HCT116 (cell line): ENCODE measurements at regions not wholly inside any gene's neighbourhood (a gene's known extent, or its start where the extent isn't known, plus 50 kb on each side); places are given as distances from the start of the nearest gene placed in this dataset.

Experiments used
- ATAC-seq: fragments of 200-7000 bp; cut with Tn5 transposase; 2 replicates; pipeline ENCODE4 v1.9.1; 2020; ENCODE audit warnings: mild to moderate bottlenecking, moderate library complexity
- BruUV-seq: library from RNA; stranded (reverse); fragments of 400-500 nt; replicated peaks from 2 replicates; lab custom pipeline; 2021; lab: Mats Ljungman, UMichigan
- CTCF ChIA-PET: fragments of 300-600 bp; sonication (Branson Sonifier 250); formaldehyde crosslinking; loops from one replicate; lab custom pipeline; 2021; ENCODE audit warnings: antibody characterized with exemption; lab: Charles Lee
- POLR2A ChIA-PET: fragments of 300-600, 350-600 bp; sonication (Branson Sonifier 250); formaldehyde crosslinking; loops from one replicate; lab custom pipeline; 2021; ENCODE audit warnings: antibody characterized with exemption; lab: Charles Lee
- RAD21 ChIA-PET, 2 experiments: fragments of 300-600 bp; sonication (Branson Sonifier 250); formaldehyde crosslinking; loops; one replicate each; lab custom pipeline; 2023; ENCODE audit warnings: low total read pairs in 2 of 2; ENCODE audit not compliant: uncharacterized antibody in 2 of 2, unreplicated experiment in 2 of 2, low non-redundant PET in 1 of 2; lab: Charles Lee
- DNase-seq: peaks from one replicate; pipeline ENCODE4 v3.0.0-alpha.2; 2010; ENCODE audit warnings: low read depth, low spot score
- H2AFZ ChIP-seq: fragments of 200-600 bp; shearing (Covaris generic), sonication (generic); 2 replicates; pipeline ENCODE4 v1.6.1; 2017; ENCODE audit warnings: low read depth, mixed run types, mixed read lengths, antibody characterized with exemption, low read length; ENCODE audit not compliant: poor library complexity, severe bottlenecking
- H3K27ac ChIP-seq: 2 replicates; pipeline ENCODE4 v1.5.1; 2012; ENCODE audit warnings: low read depth, low read length
- H3K27me3 ChIP-seq: fragments of 200-600 bp; sonication (generic); 2 replicates; pipeline ENCODE4 v1.6.1; 2016; ENCODE audit warnings: mixed run types, low read length, mixed read lengths; ENCODE audit not compliant: insufficient read depth
- H3K36me3 ChIP-seq, 2 experiments: fragments of 200-500 bp in 1 of 2; fragments of 200-600 bp in 1 of 2; sonication (Bioruptor generic) in 1 of 2; sonication (generic) in 1 of 2; 2 replicates each; pipeline versions ENCODE4 v1.5.1 to v1.6.1; 2014 to 2016; ENCODE audit warnings: low read length in 2 of 2, inconsistent platforms in 1 of 2, mixed read lengths in 1 of 2, mixed run types in 1 of 2; ENCODE audit not compliant: insufficient read depth in 2 of 2, control insufficient read depth in 1 of 2
- H3K4me1 ChIP-seq, 2 experiments: fragments of 200-600 bp in 1 of 2; sonication (generic) in 1 of 2; 2 replicates each; pipeline versions ENCODE4 v1.5.1 to v1.6.1; 2012 to 2017; ENCODE audit warnings: low read length in 2 of 2, inconsistent platforms in 1 of 2, mild to moderate bottlenecking in 1 of 2, mixed read lengths in 1 of 2, mixed run types in 1 of 2, moderate library complexity in 1 of 2; ENCODE audit not compliant: insufficient read depth in 2 of 2, control insufficient read depth in 1 of 2
- H3K4me2 ChIP-seq: fragments of 200-600 bp; sonication (generic); 2 replicates; pipeline ENCODE4 v1.6.1; 2017; ENCODE audit warnings: mixed run types, low read length, mixed read lengths
- H3K4me3 ChIP-seq, 2 experiments: fragments of 200-600 bp in 1 of 2; sonication (generic) in 1 of 2; replicated peaks in 1 of 2; 2 replicates each; pipeline ENCODE4 v1.5.1; 2011 to 2016; ENCODE audit warnings: low read length in 2 of 2, control low read depth in 1 of 2, low read depth in 1 of 2, mild to moderate bottlenecking in 1 of 2, mixed read lengths in 1 of 2, mixed run types in 1 of 2
- H3K79me2 ChIP-seq: fragments of 200-600 bp; sonication (generic); 2 replicates; pipeline ENCODE4 v1.6.1; 2017; ENCODE audit warnings: mild to moderate bottlenecking, mixed run types, low read length, moderate library complexity, mixed read lengths; ENCODE audit not compliant: insufficient read depth
- H3K9ac ChIP-seq: fragments of 200-600 bp; sonication (generic); 2 replicates; pipeline ENCODE4 v1.6.1; 2016; ENCODE audit warnings: low read length, mixed read lengths
- H3K9me2 ChIP-seq: fragments of 200-600 bp; sonication (generic), shearing (Covaris generic); 2 replicates; pipeline ENCODE4 v1.6.1; 2017; ENCODE audit warnings: mixed run types, mild to moderate bottlenecking, moderate library complexity; ENCODE audit not compliant: insufficient read depth
- H3K9me3 ChIP-seq, 2 experiments: fragments of 200-500 bp in 1 of 2; fragments of 200-600 bp in 1 of 2; sonication (Bioruptor generic) in 1 of 2; sonication (generic) in 1 of 2; 2 replicates each; pipeline ENCODE4 v1.6.1; 2014 to 2017; ENCODE audit warnings: low read length in 2 of 2, mixed read lengths in 2 of 2, inconsistent platforms in 1 of 2, low read depth in 1 of 2, mild to moderate bottlenecking in 1 of 2, mixed run types in 1 of 2, moderate library complexity in 1 of 2; ENCODE audit not compliant: control insufficient read depth in 1 of 2, insufficient read depth in 1 of 2
- H4K20me1 ChIP-seq: fragments of 200-600 bp; sonication (generic), shearing (Covaris generic); 2 replicates; pipeline ENCODE4 v1.6.1; 2017; ENCODE audit warnings: mixed run types, mild to moderate bottlenecking, moderate library complexity; ENCODE audit not compliant: insufficient read depth
- ATF3 ChIP-seq: IDR thresholded peaks from 2 replicates; pipeline ENCODE4 v1.6.1; 2012
- CBX3 ChIP-seq: IDR thresholded peaks from 2 replicates; pipeline ENCODE4 v1.6.1; 2012; ENCODE audit warnings: low read depth
- CTCF ChIP-seq, 3 experiments: fragments of 200-600 bp in 1 of 3; sonication (generic) in 1 of 3; IDR thresholded peaks in 2 of 3; conservative IDR thresholded peaks in 1 of 3; 2 replicates each; pipeline ENCODE4 v1.5.1; 2012 to 2017; ENCODE audit warnings: low read depth in 2 of 3, low read length in 2 of 3, antibody characterized with exemption in 1 of 3, borderline replicate concordance in 1 of 3, control low read depth in 1 of 3, mild to moderate bottlenecking in 1 of 3, mixed read lengths in 1 of 3, mixed run types in 1 of 3, moderate library complexity in 1 of 3; ENCODE audit not compliant: insufficient read depth in 1 of 3
- EGR1 ChIP-seq: IDR thresholded peaks from 2 replicates; pipeline ENCODE4 v1.6.1; 2012; ENCODE audit warnings: low read depth
- EZH2phosphoT487 ChIP-seq: fragments of 200-600 bp; IDR thresholded peaks from 2 replicates; pipeline ENCODE4 v1.6.1; 2018; ENCODE audit warnings: antibody characterized with exemption, borderline replicate concordance
- FOSL1 ChIP-seq: IDR thresholded peaks from 2 replicates; pipeline ENCODE4 v1.6.1; 2012; ENCODE audit warnings: low read depth
- JUND ChIP-seq: IDR thresholded peaks from 2 replicates; pipeline ENCODE4 v1.6.1; 2012
- POLR2A ChIP-seq: IDR thresholded peaks from 2 replicates; pipeline ENCODE4 v1.7.0; 2011; ENCODE audit warnings: borderline replicate concordance; ENCODE audit not compliant: insufficient read depth, insufficient read length; ENCODE audit errors: extremely low read depth
- POLR2AphosphoS5 ChIP-seq: IDR thresholded peaks from 2 replicates; pipeline ENCODE4 v1.6.1; 2011; ENCODE audit warnings: mild to moderate bottlenecking, low read depth, low read length, moderate library complexity
- RAD21 ChIP-seq: IDR thresholded peaks from 2 replicates; pipeline ENCODE4 v1.6.1; 2012; ENCODE audit warnings: low read depth, mild to moderate bottlenecking
- SIN3A ChIP-seq: IDR thresholded peaks from 2 replicates; pipeline ENCODE4 v1.6.1; 2012; ENCODE audit warnings: low read depth
- SP1 ChIP-seq: IDR thresholded peaks from 2 replicates; pipeline ENCODE4 v1.6.1; 2012; ENCODE audit warnings: low read depth
- SRF ChIP-seq: IDR thresholded peaks from 2 replicates; pipeline ENCODE4 v1.6.1; 2012; ENCODE audit warnings: low read depth
- intact Hi-C: fragments of 100-400 bp; cut with micrococcal nuclease; formaldehyde crosslinking; loops from 2 replicates; pipeline ENCODE4 v1.10.0; 2022
- TF ChIP-seq, protein P1 (sequence below): IDR thresholded peaks from 2 replicates; pipeline ENCODE4 v1.6.1; 2011; ENCODE audit warnings: mild to moderate bottlenecking, low read length, moderate library complexity; ENCODE audit not compliant: insufficient replicate concordance; ENCODE audit errors: extremely low read depth

GRCh38 chrX:10042055-10042454 lies 74.9 kb downstream of the CLDN34 start:
- H2AFZ ChIP-seq: no peak overlapping the region
- H4K20me1 ChIP-seq: no peaks in the 10 kb centered on the region
- no peaks in the 10 kb centered on the region for H3K36me3 ChIP-seq
- no peak overlapping the region for H3K4me3 ChIP-seq
- DNase-seq (no peak), ATAC-seq (no peak)
- POLR2A ChIA-PET: no interaction called here
- CTCF ChIA-PET: interaction anchor here (0.6 kb wide), 1 partner anchor 176 kb away, joined by 3 read pairs; no protein-coding TSS in a partner anchor
- intact Hi-C loops: no loop called here
- H3K9me2 ChIP-seq: no peaks in the 10 kb centered on the region
- H3K4me2 ChIP-seq: no peak overlapping the region
- H3K9ac ChIP-seq: no peak overlapping the region
- H3K79me2 ChIP-seq: no peaks in the 10 kb centered on the region
- RAD21 ChIA-PET: no interaction called here
- H3K27me3 ChIP-seq: no peaks in the 10 kb centered on the region
- no TSS peak for BruUV-seq
- no peak for TF ChIP-seq JUND
- no peak for TF ChIP-seq POLR2A
- TF ChIP-seq, protein P1, sequence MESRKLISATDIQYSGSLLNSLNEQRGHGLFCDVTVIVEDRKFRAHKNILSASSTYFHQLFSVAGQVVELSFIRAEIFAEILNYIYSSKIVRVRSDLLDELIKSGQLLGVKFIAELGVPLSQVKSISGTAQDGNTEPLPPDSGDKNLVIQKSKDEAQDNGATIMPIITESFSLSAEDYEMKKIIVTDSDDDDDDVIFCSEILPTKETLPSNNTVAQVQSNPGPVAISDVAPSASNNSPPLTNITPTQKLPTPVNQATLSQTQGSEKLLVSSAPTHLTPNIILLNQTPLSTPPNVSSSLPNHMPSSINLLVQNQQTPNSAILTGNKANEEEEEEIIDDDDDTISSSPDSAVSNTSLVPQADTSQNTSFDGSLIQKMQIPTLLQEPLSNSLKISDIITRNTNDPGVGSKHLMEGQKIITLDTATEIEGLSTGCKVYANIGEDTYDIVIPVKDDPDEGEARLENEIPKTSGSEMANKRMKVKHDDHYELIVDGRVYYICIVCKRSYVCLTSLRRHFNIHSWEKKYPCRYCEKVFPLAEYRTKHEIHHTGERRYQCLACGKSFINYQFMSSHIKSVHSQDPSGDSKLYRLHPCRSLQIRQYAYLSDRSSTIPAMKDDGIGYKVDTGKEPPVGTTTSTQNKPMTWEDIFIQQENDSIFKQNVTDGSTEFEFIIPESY: no peak
- TF ChIP-seq ATF3: no peak
- no peak for TF ChIP-seq SP1
- TF ChIP-seq SRF: no peak
- no peak for TF ChIP-seq FOSL1
- no peak for TF ChIP-seq EGR1
- TF ChIP-seq EZH2phosphoT487: no peak
- TF ChIP-seq POLR2AphosphoS5: no peak
- no peak for TF ChIP-seq RAD21
- TF ChIP-seq CTCF (IDR thresholded peaks at IDR 0.05 in 2 of 3, conservative IDR thresholded peaks at IDR 0.05 in 1 of 3; ENCODE audit: borderline replicate concordance in 1 of 3, insufficient read depth in 1 of 3, low read depth in 2 of 3, low read length in 2 of 3): no peak
- TF ChIP-seq CBX3: no peak
- TF ChIP-seq SIN3A: no peak
- no peaks in the 10 kb centered on the region for H3K9me3 ChIP-seq
- H3K4me1 ChIP-seq: no peaks in the 10 kb centered on the region; a peak in 1 of 4 replicates
- H3K27ac ChIP-seq: no peak overlapping the region
